GM12891 (cell line): ENCODE measurements at regions not wholly inside any gene's neighbourhood (a gene's known extent, or its start where the extent isn't known, plus 50 kb on each side); places are given as distances from the start of the nearest gene placed in this dataset.
"Not testable (repeated sequence)": the region's sequence is repeated elsewhere in the genome, so short reads cannot be mapped to it uniquely, and the experiment has no call there.

Experiments
- DNase-seq: peaks from one replicate; pipeline ENCODE4 v3.0.0; 2011; ENCODE audit warnings: low spot score; ENCODE audit not compliant: insufficient read length
- FAIRE-seq: peaks from 2 replicates; lab custom pipeline; 2011; peaks lifted over from hg19 to GRCh38; lab: Jason Lieb, UNC
- PAX5 ChIP-seq: IDR thresholded peaks from 2 replicates; pipeline ENCODE4 v1.6.1; 2011; ENCODE audit warnings: low read length, moderate library complexity, mild to moderate bottlenecking; ENCODE audit not compliant: insufficient read depth, severe bottlenecking
- POLR2A ChIP-seq: IDR thresholded peaks from 2 replicates; pipeline ENCODE4 v1.6.1; 2011; ENCODE audit warnings: low read depth, low read length, control low read depth
- POLR2AphosphoS5 ChIP-seq: IDR thresholded peaks from 2 replicates; pipeline ENCODE4 v1.6.1; 2011; ENCODE audit warnings: low read depth, low read length, control low read depth
- POU2F2 ChIP-seq: IDR thresholded peaks from 2 replicates; pipeline ENCODE4 v1.6.1; 2011; ENCODE audit warnings: low read depth, mild to moderate bottlenecking, control low read depth, low read length, moderate library complexity
- SPI1 ChIP-seq: IDR thresholded peaks from 2 replicates; pipeline ENCODE4 v1.6.1; 2011; ENCODE audit warnings: low read depth, low read length, control low read depth
- TAF1 ChIP-seq: IDR thresholded peaks from 2 replicates; pipeline ENCODE4 v1.6.1; 2011; ENCODE audit warnings: low read depth, low read length, control low read depth

DNA sequence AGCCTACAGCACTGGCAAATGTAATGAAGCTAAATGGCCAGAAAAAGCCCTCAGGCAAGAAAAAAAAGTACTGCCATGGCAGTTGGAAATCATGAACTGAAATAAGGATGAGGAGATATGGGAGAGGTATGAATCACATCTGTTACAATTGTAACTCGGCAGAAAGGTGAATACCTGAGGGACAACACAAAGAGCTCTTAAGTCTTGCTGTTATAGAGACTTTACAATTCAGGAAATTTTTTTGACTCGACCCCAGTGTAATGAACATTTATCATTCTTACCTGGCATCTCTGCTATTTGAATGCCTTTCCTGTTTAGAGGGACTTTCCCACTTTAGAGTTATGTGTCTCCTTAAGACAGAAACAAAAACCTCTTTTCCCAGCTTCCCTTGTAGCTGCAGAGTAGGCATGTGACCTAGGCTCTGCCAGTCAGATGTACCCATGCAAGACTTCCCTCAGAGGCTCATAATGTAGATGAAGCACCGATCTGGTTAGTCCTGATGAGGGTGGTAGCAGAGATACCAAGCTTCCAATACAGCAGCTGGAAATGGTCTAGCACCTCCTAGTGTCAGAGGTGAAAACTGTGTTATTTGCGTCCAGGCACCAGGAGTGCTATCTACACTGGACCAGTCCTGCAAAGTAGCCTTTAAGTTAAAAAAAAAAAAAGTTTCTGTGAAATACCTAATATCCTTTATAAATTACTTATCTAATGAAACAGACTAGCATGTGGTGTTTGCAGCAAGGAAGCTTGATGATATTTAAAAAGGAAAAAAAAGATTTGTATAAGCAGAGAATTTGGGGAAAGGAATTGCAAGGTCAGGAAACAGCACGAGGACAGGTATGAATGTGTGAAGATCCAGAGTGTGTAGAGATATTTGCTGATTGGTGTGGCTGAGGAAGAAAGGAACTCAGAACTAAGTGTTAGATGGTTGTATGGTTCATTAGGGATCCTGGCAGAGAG is 146.9 kb upstream of the SLC1A3 start:
- FAIRE-seq = no peak
- DNase-seq = no peak
- TF ChIP-seq POLR2AphosphoS5 = no peak
- TF ChIP-seq POLR2A = no peak
- TF ChIP-seq PAX5 = no peak
- no peak for TF ChIP-seq POU2F2
- TF ChIP-seq SPI1 = no peak
- TF ChIP-seq TAF1 = no peak

DNA sequence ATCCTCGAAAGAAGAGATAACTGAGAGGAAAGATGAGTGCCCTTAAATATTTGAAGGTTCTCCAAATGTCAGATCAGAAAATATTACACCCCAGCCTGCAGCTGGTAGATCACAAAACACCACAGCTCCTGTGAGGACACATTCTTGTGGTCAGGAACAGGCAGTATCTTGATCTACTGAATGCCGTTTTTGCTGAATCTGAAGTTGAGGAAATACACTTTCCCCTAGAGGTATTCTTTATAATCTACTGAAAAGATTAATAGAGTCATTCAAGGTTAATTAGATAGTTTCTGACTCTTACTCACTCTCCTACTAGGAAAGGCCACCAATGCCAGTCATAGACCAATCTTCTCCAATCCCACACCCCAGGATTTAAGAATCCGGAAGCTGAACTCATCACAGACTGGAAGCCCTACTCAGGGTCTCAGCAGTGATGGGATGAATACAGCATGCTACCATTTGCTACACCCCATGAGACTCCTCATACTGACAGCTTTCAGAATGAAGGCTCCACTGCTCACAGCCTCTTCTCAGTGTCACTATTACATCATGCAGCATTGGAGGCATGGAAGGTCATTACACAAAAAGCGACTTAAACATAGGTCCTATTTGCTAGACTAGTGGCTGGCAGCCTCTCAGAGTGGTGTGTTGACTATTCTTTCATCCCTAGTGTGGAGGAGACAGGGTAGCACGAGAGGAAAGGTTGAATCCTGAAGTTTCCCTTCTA is 143.9 kb upstream of the SLC1A3 start:
- DNase-seq = no peak
- TF ChIP-seq TAF1 (no peak), PAX5 (no peak), POU2F2 (no peak), POLR2A (no peak), SPI1 (no peak), POLR2AphosphoS5 (no peak)
- FAIRE-seq = no peak

DNA sequence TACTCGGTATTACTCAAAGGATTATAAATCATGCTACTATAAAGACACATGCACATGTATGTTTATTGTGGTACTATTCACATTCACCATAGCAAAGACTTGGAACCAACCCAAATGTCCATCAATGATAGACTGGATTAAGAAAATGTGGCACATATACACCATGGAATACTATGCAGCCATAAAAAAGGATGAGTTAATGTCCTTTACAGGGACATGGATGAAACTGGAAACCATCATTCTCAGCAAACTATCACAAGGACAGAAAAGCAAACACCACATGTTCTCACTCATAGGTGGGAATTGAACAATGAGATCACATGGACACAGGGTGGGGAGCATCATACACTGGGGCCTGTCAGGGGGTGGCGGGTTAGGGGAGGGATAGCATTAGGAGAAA is 130.5 kb upstream of the SLC1A3 start:
- DNase-seq, FAIRE-seq: not testable (repeated sequence)

DNA sequence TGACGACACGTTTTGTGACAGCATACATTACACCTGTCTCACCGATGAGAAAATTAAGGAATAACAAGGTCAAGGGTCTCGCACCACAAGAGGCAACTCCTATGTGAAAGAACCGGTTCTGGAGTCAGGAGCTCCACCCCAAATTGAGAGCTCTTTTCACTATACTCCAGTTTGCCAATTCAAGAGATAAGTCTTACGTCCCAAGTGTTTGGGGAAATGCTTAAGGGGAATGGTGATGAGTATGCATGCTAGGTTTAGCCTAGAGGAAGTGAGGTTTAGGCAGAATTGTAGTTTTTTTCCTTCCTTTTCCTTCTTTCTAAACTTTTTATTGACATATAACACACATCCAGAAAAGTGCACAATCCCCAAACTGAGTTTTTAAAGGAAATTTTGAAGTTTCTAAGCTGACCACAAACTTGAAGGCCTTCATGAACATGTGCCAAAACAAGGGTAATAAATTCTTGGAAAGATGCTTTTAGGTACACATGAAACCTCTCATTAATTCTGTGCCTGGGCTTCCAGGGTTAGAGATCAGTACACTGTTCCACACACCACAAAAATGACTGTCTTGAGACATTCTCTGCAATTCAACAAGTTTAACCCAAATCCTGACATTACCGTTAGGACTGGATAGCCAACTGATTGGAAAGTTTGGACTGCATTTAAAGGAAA is 127.6 kb upstream of the SLC1A3 start:
- TF ChIP-seq POU2F2 = no peak
- no peak for TF ChIP-seq PAX5
- TF ChIP-seq POLR2AphosphoS5 = no peak
- no peak for TF ChIP-seq SPI1
- no peak for TF ChIP-seq TAF1
- no peak for TF ChIP-seq POLR2A
- FAIRE-seq = no peak
- no peak for DNase-seq

DNA sequence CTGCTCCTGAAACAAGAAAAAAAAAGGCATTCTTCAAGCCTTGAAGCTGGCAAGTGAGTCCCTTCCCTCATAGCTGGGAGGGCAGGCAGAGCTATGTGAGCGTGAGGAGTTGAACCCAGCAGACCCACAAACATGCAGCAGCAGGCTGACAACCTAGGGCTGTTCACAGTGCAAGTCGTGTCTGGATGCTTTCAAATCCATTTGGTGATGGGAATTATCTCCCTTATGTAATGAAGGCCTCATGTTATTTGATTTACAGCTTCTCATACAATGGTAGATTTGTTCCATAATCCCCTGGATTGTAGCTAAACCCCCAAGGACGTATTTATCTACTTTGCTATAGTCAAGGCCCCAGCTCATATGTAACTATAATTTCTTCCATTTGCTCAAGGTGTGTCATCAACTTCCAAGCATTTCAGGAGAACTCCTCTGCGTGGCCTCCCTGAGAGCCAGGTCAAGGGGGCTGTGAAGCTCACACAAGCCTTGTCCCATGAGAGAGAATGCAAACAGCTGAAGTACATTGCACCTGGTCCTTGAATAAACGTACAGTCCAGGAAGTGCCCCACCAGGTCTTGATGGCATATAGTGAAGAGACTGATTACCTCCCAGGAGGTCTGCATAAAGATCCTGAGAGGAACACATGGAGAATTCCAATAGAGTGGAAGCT is 124.8 kb upstream of the SLC1A3 start:
- TF ChIP-seq TAF1 = no peak
- TF ChIP-seq POLR2A = no peak
- no peak for TF ChIP-seq POLR2AphosphoS5
- TF ChIP-seq POU2F2 = no peak
- TF ChIP-seq PAX5 = no peak
- no peak for TF ChIP-seq SPI1
- FAIRE-seq (no peak), DNase-seq (no peak)

DNA sequence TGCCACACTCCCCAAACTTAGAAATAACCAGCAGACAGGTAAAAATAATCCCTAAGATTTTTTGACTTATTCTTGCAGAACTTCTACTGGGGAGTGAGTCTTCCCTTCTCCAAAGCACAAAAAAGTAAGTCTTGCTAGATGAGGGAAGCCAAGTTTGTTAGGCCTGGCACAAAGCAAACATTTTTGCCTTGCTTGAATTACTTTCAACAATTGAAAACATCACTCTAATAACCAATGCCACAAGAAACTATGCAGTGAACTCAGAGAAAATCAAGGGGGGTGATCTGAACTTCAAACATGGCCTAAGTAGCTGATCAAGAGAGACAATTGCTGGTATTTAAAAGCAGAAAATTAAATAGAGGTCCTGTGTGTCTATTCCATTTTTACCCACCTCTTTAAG is 123.6 kb upstream of the SLC1A3 start:
- DNase-seq (no peak), FAIRE-seq (no peak)
- TF ChIP-seq PAX5 = no peak
- TF ChIP-seq POLR2A = no peak
- TF ChIP-seq TAF1 = no peak
- TF ChIP-seq POLR2AphosphoS5 = no peak
- no peak for TF ChIP-seq POU2F2
- no peak for TF ChIP-seq SPI1

DNA sequence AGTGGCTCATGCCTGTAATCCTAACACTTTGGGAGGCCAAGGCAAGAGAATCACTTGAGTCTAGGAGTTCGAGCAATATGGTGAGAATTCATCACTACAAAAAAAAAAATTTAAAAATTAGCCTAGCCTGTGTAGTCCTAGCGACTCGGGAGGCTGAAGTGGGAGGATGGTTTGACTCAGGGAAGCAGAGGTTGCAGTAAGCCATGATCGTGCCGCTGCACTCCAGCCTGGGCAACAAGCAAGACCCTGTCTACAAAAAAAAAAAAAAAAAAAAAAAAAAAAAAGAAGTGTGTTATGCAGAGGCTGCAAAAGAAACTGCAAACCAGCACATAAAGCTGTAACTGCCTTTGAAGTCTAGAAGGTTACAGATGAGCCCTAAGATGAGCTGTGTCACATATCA is 116.9 kb upstream of the SLC1A3 start:
- no peak for FAIRE-seq
- TF ChIP-seq PAX5 = no peak
- no peak for DNase-seq

DNA sequence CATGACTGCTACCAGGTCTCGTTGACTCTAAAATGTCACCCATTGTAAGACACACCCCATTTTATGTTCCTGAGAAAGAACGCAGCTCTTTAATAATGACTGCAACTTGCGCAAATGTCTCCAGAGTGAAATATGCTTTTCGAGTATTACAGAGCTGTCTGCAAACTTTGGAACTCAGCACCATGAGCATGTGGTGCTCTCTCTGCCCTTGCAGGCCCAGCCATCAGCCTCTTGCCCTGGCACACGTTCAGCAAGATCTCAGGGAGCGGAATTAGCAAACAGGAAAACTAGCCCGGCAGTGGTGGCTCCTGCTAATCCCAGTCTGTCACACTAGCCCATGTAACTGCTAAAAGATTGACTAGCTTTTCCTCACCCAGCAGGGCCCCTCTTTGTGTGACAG is 114.5 kb upstream of the SLC1A3 start:
- DNase-seq = no peak
- no peak for FAIRE-seq
- TF ChIP-seq POLR2A (no peak), SPI1 (no peak), TAF1 (no peak), PAX5 (no peak), POLR2AphosphoS5 (no peak), POU2F2 (no peak)

DNA sequence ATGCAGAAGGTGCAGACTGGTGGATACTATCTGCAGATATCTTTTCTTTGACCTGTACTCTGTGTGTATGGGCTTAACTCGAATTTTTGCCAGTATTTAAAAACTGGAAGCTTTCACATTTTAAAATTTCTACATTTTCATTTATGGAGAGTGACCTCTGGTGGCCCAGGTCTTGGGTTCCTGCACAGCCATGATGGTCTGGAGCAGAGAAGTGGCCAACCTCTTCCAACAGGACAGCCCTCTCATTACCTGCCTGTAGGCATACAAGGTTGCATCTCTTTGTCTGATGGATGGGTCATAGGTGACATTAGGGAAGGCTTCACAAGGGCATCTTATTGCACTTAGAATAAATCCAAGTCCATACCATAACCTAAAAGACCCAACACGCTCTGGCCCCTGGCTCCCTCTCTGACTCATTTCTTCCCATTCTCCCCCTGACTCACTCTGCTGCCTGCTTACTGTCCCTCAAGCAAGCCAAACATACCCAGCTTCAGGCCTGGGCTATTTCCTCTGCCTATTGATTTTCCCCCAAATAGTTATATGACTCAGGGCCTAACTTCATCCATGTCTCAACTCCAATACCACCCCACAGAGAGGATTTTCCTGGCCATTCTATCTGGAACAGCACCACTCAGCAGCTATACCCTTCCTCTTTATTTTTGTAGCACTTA is 113.3 kb upstream of the SLC1A3 start:
- no peak for DNase-seq
- no peak for FAIRE-seq
- no peak for TF ChIP-seq POLR2AphosphoS5
- no peak for TF ChIP-seq POU2F2
- TF ChIP-seq POLR2A = no peak
- no peak for TF ChIP-seq TAF1
- no peak for TF ChIP-seq SPI1
- TF ChIP-seq PAX5 = no peak
